ENCODE measurements at regions not wholly inside any gene's neighbourhood (a gene's known extent, or its start where the extent isn't known, plus 50 kb on each side); places are given as distances from the start of the nearest gene placed in this dataset.

- TF ChIP-seq, protein P1, sequence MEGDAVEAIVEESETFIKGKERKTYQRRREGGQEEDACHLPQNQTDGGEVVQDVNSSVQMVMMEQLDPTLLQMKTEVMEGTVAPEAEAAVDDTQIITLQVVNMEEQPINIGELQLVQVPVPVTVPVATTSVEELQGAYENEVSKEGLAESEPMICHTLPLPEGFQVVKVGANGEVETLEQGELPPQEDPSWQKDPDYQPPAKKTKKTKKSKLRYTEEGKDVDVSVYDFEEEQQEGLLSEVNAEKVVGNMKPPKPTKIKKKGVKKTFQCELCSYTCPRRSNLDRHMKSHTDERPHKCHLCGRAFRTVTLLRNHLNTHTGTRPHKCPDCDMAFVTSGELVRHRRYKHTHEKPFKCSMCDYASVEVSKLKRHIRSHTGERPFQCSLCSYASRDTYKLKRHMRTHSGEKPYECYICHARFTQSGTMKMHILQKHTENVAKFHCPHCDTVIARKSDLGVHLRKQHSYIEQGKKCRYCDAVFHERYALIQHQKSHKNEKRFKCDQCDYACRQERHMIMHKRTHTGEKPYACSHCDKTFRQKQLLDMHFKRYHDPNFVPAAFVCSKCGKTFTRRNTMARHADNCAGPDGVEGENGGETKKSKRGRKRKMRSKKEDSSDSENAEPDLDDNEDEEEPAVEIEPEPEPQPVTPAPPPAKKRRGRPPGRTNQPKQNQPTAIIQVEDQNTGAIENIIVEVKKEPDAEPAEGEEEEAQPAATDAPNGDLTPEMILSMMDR (conservative IDR thresholded peaks at IDR 0.05) = no peak
- no peak for TF ChIP-seq EZH2 (IDR thresholded peaks at IDR 0.05; ENCODE audit: low read depth)
These were observed 676.2 kb downstream of the HDGFL1 start for GRCh38 chr6:23245572-23245971.
